ENCODE measurements at regions not wholly inside any gene's neighbourhood (a gene's known extent, or its start where the extent isn't known, plus 50 kb on each side); places are given as distances from the start of the nearest gene placed in this dataset.

GRCh38 chr18:7334973-7335568 is 104.2 kb downstream of the LRRC30 start:
- Histone ChIP-seq H3K4me3 (no peak overlapping the region), H3K4me1 (replicated peaks; ENCODE audit: insufficient read depth) (no peaks in the 10 kb centered on the region), H3K27ac (no peak overlapping the region), H3K4me2 (no peak overlapping the region), H3F3A (ENCODE audit: insufficient read depth, low read depth) (no peaks in the 10 kb centered on the region), H3K9me3 (ENCODE audit: insufficient read depth, low read depth) (no peaks in the 10 kb centered on the region), H3K79me2 (ENCODE audit: low read depth) (no peaks in the 10 kb centered on the region), H4K20me1 (ENCODE audit: insufficient read depth) (no peaks in the 10 kb centered on the region), H3K27me3 (ENCODE audit: insufficient read depth, low read depth) (peaks cover 35% of the 10 kb centered on the region), H3K36me3 (ENCODE audit: low read depth) (no peaks in the 10 kb centered on the region), H3K9me2 (ENCODE audit: insufficient read depth) (no peaks in the 10 kb centered on the region), H2AFZ (no peak overlapping the region)
- TF ChIP-seq, protein P1, sequence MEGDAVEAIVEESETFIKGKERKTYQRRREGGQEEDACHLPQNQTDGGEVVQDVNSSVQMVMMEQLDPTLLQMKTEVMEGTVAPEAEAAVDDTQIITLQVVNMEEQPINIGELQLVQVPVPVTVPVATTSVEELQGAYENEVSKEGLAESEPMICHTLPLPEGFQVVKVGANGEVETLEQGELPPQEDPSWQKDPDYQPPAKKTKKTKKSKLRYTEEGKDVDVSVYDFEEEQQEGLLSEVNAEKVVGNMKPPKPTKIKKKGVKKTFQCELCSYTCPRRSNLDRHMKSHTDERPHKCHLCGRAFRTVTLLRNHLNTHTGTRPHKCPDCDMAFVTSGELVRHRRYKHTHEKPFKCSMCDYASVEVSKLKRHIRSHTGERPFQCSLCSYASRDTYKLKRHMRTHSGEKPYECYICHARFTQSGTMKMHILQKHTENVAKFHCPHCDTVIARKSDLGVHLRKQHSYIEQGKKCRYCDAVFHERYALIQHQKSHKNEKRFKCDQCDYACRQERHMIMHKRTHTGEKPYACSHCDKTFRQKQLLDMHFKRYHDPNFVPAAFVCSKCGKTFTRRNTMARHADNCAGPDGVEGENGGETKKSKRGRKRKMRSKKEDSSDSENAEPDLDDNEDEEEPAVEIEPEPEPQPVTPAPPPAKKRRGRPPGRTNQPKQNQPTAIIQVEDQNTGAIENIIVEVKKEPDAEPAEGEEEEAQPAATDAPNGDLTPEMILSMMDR (conservative IDR thresholded peaks at IDR 0.05): no peak
- no peak for TF ChIP-seq EZH2 (IDR thresholded peaks at IDR 0.05; ENCODE audit: low read depth)
- CTCF ChIA-PET: no interaction called here
- no TSS peak for BruUV-seq (replicated peaks)
- POLR2A ChIA-PET (ENCODE audit: unreplicated experiment): interaction anchor here (0.7 kb wide), 1 partner anchor 176 kb away, joined by 5 read pairs; no protein-coding TSS in a partner anchor
- peak in 1 of 2 experiments; percentile 41 for DNase-seq
- intact Hi-C loops (cut with micrococcal nuclease; ENCODE audit: unreplicated experiment): loop anchor here (2.0 kb wide), 1 partner anchor 34 kb away; no protein-coding TSS in a partner anchor

DNA sequence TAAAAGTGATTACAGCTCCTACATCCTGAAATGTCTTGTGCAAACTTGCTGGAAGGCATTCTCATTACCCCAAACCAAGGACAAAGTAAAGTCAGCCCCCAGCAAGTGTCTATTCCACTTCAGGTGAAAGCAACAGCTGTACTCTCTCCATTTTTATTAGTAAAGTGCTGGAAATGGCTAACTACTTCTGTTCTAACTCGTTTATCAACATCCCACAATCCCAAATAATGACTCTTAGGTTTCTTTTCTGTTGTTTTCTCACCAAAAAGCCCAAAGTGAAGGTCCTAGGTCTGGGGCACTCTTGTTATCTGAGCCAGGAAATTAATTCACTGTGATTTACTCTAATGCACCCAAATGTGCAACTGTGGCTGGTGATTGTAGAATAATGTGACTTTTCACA is 105.7 kb downstream of the LRRC30 start:
- no peaks in the 10 kb centered on the region for H3K4me1 ChIP-seq (replicated peaks; ENCODE audit: insufficient read depth)
- H3K27me3 ChIP-seq (ENCODE audit: insufficient read depth, low read depth): peaks cover 42% of the 10 kb centered on the region
- no peaks in the 10 kb centered on the region for H3F3A ChIP-seq (ENCODE audit: insufficient read depth, low read depth)
- ChIA-PET POLR2A (ENCODE audit: unreplicated experiment) (no interaction called here), CTCF (no interaction called here)
- intact Hi-C loops (cut with micrococcal nuclease; ENCODE audit: unreplicated experiment): no loop called here
- H3K9me2 ChIP-seq (ENCODE audit: insufficient read depth): no peaks in the 10 kb centered on the region
- no peak for DNase-seq
- no peak overlapping the region for H2AFZ ChIP-seq
- H3K79me2 ChIP-seq (ENCODE audit: low read depth): no peaks in the 10 kb centered on the region
- no peaks in the 10 kb centered on the region for H4K20me1 ChIP-seq (ENCODE audit: insufficient read depth)
- TF ChIP-seq, protein P1 (conservative IDR thresholded peaks at IDR 0.05): no peak
- no peak for TF ChIP-seq EZH2 (IDR thresholded peaks at IDR 0.05; ENCODE audit: low read depth)
- H3K27ac ChIP-seq: no peak overlapping the region
- BruUV-seq (replicated peaks): no TSS peak
- H3K4me3 ChIP-seq: no peak overlapping the region
- H3K4me2 ChIP-seq: no peak overlapping the region
- H3K9me3 ChIP-seq (ENCODE audit: insufficient read depth, low read depth): no peaks in the 10 kb centered on the region
- no peaks in the 10 kb centered on the region for H3K36me3 ChIP-seq (ENCODE audit: low read depth)

DNA sequence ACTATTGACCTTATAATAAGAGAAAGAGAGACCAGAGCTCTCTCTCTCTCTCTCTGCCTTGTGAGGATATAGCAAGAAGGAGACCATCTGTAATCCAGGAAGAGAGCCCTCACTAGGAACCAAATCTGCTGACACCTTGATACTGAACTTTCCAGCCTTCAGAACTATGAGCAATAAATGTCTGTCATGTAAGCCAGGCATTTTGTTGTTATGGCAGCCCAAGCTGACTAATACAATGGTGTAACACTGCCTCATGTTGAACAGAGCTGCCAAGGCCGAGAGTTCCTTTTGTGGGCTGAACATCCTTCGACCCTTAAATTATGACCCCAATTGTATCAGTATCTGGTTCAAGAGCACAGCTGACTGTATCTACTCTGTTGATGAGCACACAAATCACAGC is 108.0 kb downstream of the LRRC30 start:
- Histone ChIP-seq H3K9me3 (ENCODE audit: insufficient read depth, low read depth) (no peaks in the 10 kb centered on the region), H3F3A (ENCODE audit: insufficient read depth, low read depth) (no peaks in the 10 kb centered on the region), H3K27me3 (ENCODE audit: insufficient read depth, low read depth) (peaks cover 51% of the 10 kb centered on the region), H4K20me1 (ENCODE audit: insufficient read depth) (no peaks in the 10 kb centered on the region), H3K9me2 (ENCODE audit: insufficient read depth) (no peaks in the 10 kb centered on the region), H3K4me2 (no peak overlapping the region), H3K79me2 (ENCODE audit: low read depth) (no peaks in the 10 kb centered on the region), H3K27ac (no peak overlapping the region), H3K4me1 (replicated peaks; ENCODE audit: insufficient read depth) (no peaks in the 10 kb centered on the region), H3K36me3 (ENCODE audit: low read depth) (no peaks in the 10 kb centered on the region), H2AFZ (no peak overlapping the region), H3K4me3 (no peak overlapping the region)
- ChIA-PET POLR2A (ENCODE audit: unreplicated experiment) (no interaction called here), CTCF (no interaction called here)
- intact Hi-C loops (cut with micrococcal nuclease; ENCODE audit: unreplicated experiment): no loop called here
- TF ChIP-seq EZH2 (IDR thresholded peaks at IDR 0.05; ENCODE audit: low read depth): no peak
- TF ChIP-seq, protein P1 (conservative IDR thresholded peaks at IDR 0.05): no peak
- BruUV-seq (replicated peaks): no TSS peak
- DNase-seq: no peak

All from PC-9 (cell line).